ENCODE measurements at regions not wholly inside any gene's neighbourhood (a gene's known extent, or its start where the extent isn't known, plus 50 kb on each side); places are given as distances from the start of the nearest gene placed in this dataset.

DNA sequence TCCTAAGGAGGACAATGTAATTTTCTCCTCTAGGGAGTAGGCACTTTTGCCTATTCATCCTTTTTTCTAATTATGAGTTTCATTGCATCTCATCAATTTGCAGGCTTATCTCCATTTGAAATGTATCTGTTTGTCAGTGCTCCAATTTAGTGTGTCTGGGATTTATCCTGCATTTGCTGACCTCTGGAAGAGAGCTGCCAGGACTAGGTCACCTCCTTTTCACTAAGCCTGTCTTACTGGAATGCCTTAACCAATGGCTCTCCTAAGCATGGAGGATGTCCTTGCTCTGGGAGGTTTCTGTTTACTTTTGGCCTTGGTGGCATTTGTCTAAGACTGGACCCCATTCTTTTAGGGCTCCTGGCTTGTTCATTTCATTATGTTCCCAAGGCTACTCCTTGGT is 261.5 kb downstream of the NEBL start:
- Mint-ChIP-seq H3K36me3 (ENCODE audit: low read depth) (no peaks in the 10 kb centered on the region), H3K27me3 (ENCODE audit: low read depth) (no peaks in the 10 kb centered on the region), H3K9me3 (no peaks in the 10 kb centered on the region), H3K4me1 (peaks cover 37% of the 10 kb centered on the region), H3K4me3 (no peak overlapping the region), H3K27ac (peak overlapping the region in 1 of 3 experiments; percentile 87)
- TF ChIP-seq, protein P1, sequence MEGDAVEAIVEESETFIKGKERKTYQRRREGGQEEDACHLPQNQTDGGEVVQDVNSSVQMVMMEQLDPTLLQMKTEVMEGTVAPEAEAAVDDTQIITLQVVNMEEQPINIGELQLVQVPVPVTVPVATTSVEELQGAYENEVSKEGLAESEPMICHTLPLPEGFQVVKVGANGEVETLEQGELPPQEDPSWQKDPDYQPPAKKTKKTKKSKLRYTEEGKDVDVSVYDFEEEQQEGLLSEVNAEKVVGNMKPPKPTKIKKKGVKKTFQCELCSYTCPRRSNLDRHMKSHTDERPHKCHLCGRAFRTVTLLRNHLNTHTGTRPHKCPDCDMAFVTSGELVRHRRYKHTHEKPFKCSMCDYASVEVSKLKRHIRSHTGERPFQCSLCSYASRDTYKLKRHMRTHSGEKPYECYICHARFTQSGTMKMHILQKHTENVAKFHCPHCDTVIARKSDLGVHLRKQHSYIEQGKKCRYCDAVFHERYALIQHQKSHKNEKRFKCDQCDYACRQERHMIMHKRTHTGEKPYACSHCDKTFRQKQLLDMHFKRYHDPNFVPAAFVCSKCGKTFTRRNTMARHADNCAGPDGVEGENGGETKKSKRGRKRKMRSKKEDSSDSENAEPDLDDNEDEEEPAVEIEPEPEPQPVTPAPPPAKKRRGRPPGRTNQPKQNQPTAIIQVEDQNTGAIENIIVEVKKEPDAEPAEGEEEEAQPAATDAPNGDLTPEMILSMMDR (IDR thresholded peaks at IDR 0.05; ENCODE audit: unreplicated experiment in 3 of 3), result no peak

DNA sequence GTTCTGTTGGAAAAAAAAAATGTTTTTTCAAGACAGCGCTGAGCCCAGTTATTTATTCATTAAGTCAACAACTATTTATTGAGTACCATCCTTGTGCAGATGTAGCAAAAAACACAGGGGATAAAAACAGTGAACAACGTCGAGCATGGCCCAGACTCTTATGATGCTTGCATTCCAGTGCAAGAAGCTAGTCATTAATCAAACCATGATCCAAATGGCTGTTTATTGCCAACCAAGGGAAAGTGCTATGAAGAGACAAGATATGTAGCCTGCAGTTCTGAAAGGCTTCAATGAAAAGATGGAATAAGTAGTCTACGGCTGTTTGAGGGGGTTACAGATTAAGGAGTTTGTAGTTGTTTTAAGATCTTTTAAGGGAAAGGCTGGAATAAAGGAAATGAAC is 262.3 kb downstream of the NEBL start:
- Mint-ChIP-seq H3K27ac (peak overlapping the region; percentile 0 to 87 (median 9)), H3K4me1 (peaks cover 37% of the 10 kb centered on the region), H3K4me3 (peak overlapping the region in 1 of 3 experiments; percentile 9), H3K9me3 (no peaks in the 10 kb centered on the region), H3K27me3 (ENCODE audit: low read depth) (no peaks in the 10 kb centered on the region), H3K36me3 (ENCODE audit: low read depth) (no peaks in the 10 kb centered on the region)
- TF ChIP-seq, protein P1 (IDR thresholded peaks at IDR 0.05; ENCODE audit: unreplicated experiment in 3 of 3), result no peak

DNA sequence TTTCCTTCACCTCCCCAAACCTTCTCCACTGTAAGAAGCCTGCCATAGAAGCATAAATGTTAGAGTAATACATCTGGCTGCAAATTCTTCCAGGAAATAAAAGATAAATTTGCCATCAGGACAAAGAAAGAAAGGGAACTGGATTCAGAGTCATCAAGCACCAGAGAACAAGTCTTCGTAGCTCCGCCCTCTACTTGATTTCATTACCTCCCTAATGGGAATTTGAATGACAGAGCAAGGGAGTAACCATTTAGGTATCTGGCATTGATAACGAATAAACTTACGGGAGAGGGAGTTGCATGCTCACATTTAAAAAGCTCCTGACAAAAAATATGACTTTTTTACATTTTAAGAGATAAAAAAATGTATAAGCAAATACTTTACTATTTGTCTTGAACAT is 263.4 kb downstream of the NEBL start:
- Mint-ChIP-seq H3K27ac (peak overlapping the region; percentile 72 to 87 (median 76)), H3K27me3 (ENCODE audit: low read depth) (no peaks in the 10 kb centered on the region), H3K36me3 (ENCODE audit: low read depth) (no peaks in the 10 kb centered on the region), H3K4me3 (peak overlapping the region in 1 of 3 experiments; percentile 18), H3K9me3 (no peaks in the 10 kb centered on the region), H3K4me1 (peaks cover 37% of the 10 kb centered on the region)
- TF ChIP-seq, protein P1 (IDR thresholded peaks at IDR 0.05; ENCODE audit: unreplicated experiment in 3 of 3), result no peak

DNA sequence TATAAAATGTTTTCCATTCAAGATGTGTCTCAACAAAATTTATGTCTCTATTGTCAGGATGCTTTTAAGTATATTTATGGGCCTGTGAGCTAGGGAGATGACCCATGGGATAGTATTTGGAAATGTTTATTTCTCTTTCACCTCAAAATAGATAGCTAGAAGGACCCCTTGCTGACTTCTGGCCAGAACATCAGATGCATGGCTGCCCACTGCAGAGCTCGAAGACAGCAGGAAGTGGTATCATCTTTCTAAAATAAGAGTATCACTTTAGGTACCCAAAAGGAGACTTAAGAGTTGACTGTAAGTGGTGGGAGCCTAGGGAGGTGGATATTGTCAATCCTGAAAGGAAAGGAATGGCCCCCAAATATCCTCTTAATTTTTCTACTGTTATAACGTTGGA is 264.4 kb downstream of the NEBL start:
- no peaks in the 10 kb centered on the region for H3K27me3 Mint-ChIP-seq (ENCODE audit: low read depth)
- TF ChIP-seq, protein P1 (IDR thresholded peaks at IDR 0.05; ENCODE audit: unreplicated experiment in 3 of 3), result no peak
- peaks cover 43% of the 10 kb centered on the region for H3K4me1 Mint-ChIP-seq
- H3K36me3 Mint-ChIP-seq (ENCODE audit: low read depth), result no peaks in the 10 kb centered on the region
- H3K9me3 Mint-ChIP-seq, result no peaks in the 10 kb centered on the region
- no peak overlapping the region for H3K4me3 Mint-ChIP-seq
- H3K27ac Mint-ChIP-seq, result peak overlapping the region in 1 of 3 experiments; percentile 87

DNA sequence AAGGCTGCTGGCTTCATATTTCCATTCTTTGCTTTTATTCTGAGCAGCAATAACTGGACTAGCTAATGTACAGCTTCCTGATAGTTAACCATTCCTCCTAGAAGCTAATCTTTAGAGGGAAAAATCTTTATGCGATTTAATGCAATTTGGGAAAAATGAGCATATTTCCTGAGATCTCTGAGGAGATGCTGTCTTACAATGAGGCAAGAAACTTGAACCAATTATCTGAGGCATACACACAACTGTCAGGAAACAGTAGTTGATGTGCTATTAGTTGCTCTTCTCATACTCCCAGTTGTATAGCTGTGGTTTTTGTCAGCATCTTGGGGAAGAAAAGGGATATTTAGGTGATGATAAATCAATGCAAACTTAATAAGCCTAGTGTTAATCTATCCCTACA is 265.9 kb downstream of the NEBL start:
- no peaks in the 10 kb centered on the region for H3K27me3 Mint-ChIP-seq (ENCODE audit: low read depth)
- H3K27ac Mint-ChIP-seq, result no peak overlapping the region
- H3K4me1 Mint-ChIP-seq, result peaks cover 43% of the 10 kb centered on the region
- no peaks in the 10 kb centered on the region for H3K9me3 Mint-ChIP-seq
- H3K4me3 Mint-ChIP-seq, result no peak overlapping the region
- TF ChIP-seq, protein P1 (IDR thresholded peaks at IDR 0.05; ENCODE audit: unreplicated experiment in 3 of 3), result no peak
- no peaks in the 10 kb centered on the region for H3K36me3 Mint-ChIP-seq (ENCODE audit: low read depth)

DNA sequence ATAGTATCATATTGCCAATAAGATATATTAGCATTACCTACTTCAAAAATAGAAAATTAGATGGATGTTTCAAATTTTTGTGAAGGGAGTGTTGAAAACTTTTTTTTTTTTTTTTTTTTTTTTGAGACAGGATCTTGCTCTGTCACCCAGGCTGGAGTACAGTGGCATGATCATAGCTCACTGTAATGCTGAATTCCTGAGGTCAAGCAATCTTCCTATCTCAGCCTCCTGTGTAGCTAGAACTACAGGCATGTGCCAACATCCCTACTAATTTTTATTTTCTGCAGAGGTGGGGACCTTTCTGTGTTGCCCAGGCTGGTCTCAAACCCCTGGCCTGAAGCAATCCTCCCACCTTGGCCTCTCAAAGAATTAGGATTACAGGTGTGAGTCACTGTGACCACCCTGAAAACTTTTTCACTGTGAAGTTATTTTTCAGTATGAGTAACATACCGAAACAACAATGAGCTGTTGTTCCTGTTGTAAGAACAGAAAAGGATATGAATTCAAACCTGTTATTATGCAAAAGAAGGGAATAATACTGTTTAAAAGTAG is 266.9 kb downstream of the NEBL start:
- Mint-ChIP-seq H3K27me3 (ENCODE audit: low read depth) (no peaks in the 10 kb centered on the region), H3K9me3 (no peaks in the 10 kb centered on the region), H3K36me3 (ENCODE audit: low read depth) (no peaks in the 10 kb centered on the region), H3K4me3 (no peak overlapping the region), H3K27ac (no peak overlapping the region), H3K4me1 (peaks cover 36% of the 10 kb centered on the region)
- TF ChIP-seq, protein P1 (IDR thresholded peaks at IDR 0.05; ENCODE audit: unreplicated experiment in 3 of 3), result no peak

All from nephron (organoid).